GM12864 (cell line): ENCODE measurements at regions not wholly inside any gene's neighbourhood (a gene's known extent, or its start where the extent isn't known, plus 50 kb on each side); places are given as distances from the start of the nearest gene placed in this dataset.
"Not testable (repeated sequence)": the region's sequence is repeated elsewhere in the genome, so short reads cannot be mapped to it uniquely, and the experiment has no call there.

Source experiments
- DNase-seq: peaks from one replicate; pipeline ENCODE4 v3.0.0-alpha.2; 2011; ENCODE audit warnings: low read depth
- H3K4me3 ChIP-seq: 2 replicates; pipeline ENCODE4 v1.5.1; 2011; ENCODE audit warnings: mild to moderate bottlenecking, low read depth, low read length, control low read depth
- TF ChIP-seq, protein P1 (sequence below): IDR thresholded peaks from 2 replicates; pipeline ENCODE4 v1.5.1; 2011; ENCODE audit warnings: low read depth, mild to moderate bottlenecking, moderate library complexity, low read length, control low read depth, inconsistent platforms; ENCODE audit errors: missing control alignments

GRCh38 chr1:37372302-37372701, 102.1 kb upstream of the ZC3H12A start:
- TF ChIP-seq, protein P1, sequence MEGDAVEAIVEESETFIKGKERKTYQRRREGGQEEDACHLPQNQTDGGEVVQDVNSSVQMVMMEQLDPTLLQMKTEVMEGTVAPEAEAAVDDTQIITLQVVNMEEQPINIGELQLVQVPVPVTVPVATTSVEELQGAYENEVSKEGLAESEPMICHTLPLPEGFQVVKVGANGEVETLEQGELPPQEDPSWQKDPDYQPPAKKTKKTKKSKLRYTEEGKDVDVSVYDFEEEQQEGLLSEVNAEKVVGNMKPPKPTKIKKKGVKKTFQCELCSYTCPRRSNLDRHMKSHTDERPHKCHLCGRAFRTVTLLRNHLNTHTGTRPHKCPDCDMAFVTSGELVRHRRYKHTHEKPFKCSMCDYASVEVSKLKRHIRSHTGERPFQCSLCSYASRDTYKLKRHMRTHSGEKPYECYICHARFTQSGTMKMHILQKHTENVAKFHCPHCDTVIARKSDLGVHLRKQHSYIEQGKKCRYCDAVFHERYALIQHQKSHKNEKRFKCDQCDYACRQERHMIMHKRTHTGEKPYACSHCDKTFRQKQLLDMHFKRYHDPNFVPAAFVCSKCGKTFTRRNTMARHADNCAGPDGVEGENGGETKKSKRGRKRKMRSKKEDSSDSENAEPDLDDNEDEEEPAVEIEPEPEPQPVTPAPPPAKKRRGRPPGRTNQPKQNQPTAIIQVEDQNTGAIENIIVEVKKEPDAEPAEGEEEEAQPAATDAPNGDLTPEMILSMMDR = no peak
- no peak for DNase-seq
- no peak overlapping the region for H3K4me3 ChIP-seq

- TF ChIP-seq, protein P1 = no peak
- DNase-seq = no peak
- no peak overlapping the region for H3K4me3 ChIP-seq
Observed at GRCh38 chr1:37372711-37373110, 101.7 kb upstream of the ZC3H12A start.

GRCh38 chr1:37373413-37373812, 101.0 kb upstream of the ZC3H12A start:
- TF ChIP-seq, protein P1 = no peak
- no peak overlapping the region for H3K4me3 ChIP-seq
- no peak for DNase-seq

DNA sequence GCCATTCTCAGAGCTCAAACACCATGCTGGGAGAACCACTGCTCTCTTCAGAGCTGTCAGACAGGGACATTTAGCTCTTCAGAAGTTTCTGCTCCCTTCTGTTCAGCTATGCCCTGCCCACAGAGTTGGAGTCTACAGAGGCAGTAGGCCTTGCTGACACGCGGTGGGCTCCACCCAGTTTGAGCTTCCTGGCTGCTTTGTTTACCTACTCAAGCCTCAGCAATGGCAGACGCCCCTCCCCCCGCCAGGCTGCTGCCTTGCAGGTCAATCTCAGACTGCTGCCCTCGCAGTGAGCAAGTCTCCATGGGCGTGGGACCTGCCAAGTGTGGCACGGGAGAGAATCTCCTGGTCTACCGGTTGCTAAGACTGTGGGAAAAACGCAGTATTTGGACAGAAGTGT, 93.8 kb upstream of the ZC3H12A start:
- not testable (repeated sequence) for DNase-seq, H3K4me3 ChIP-seq

DNA sequence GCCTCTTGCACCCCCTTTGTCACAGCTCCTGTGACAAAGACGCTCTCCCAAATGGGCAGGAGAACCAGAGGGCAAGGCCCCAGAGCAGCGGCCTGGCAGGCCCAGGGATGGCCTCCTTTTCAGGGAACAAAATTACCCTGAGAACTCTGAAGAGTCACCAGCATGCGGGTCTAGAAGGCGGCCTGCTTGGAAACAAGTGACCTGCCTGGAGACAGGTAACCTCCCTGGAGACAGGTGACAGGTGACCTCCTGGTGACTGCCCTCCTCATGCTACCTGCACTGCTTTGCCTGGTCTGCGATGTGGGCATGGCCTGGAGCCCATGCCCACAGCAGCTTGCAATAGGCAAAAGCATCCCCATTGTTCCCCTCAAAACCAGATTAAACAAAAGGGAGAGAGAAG, 86.5 kb upstream of the ZC3H12A start:
- H3K4me3 ChIP-seq = no peak overlapping the region
- TF ChIP-seq, protein P1 = no peak
- DNase-seq = no peak

DNA sequence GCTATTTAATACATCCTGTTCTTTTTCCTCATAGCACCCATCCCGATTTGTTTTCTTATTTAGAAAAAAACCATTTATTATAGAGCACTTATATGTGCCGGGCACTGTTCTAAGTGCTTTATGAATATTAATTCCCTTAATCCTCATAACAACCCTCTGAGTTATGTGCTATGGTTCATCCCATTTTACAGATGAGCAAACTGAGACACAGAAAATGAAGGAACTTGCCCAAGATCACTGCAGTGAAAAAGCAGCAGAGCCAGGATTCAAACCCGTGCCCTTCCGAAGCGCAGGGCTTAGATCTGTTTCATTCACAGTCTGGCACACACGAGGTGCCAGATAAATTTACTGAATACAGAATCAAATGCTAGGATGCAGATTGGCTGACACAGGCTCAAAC, 85.1 kb upstream of the ZC3H12A start:
- TF ChIP-seq, protein P1 = no peak
- H3K4me3 ChIP-seq = no peak overlapping the region
- no peak for DNase-seq

DNA sequence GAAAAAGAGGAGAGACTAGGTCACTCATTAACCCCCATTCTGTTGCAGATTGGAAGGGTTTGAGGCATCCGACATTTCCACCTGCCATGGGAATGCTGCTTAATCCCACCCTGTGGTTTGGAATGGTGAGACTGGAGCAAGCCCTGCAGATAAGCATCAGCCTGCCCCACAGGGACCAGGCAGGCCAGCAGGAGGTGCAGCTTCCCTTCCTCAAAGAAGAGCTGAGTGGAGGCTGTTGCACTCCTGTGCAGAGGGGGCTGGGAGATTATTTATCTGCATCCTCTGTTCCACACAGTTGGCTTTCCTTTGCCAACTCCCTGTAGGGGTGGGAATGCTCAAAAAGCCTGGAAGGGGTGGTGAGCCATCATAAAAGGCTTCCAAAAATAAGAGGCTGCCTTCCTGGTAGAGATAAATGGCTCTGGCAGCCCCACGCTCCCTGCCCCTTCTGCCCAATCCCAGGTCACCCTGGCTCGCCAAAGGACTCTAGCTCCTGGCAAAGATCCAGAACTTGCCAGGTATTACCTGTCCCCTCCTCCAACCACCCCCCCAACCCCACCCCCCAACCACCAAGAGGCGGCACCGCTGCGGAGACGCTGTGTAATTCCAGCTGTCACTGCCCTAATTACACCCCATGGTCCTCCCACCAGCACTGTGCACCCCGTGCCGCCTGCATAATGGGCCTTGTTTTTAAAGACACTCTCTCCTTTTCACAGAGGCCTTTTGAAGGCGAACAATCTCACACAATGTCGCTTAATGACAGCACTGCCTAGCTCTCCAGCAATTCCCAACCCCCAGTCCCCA, 83.0 kb upstream of the ZC3H12A start:
- H3K4me3 ChIP-seq = no peak overlapping the region
- no peak for DNase-seq

More for the DNA sequence above, 83.0 kb upstream of the ZC3H12A start:
- TF ChIP-seq, protein P1 = peak; percentile 8
